GM12872 (cell line): ENCODE measurements at regions not wholly inside any gene's neighbourhood (a gene's known extent, or its start where the extent isn't known, plus 50 kb on each side); places are given as distances from the start of the nearest gene placed in this dataset.

Source experiments
- CTCF ChIP-seq: IDR thresholded peaks from 3 replicates; pipeline ENCODE4 v1.5.1; 2011; ENCODE audit warnings: low read depth, mild to moderate bottlenecking, low read length, moderate library complexity; ENCODE audit not compliant: insufficient read depth

DNA sequence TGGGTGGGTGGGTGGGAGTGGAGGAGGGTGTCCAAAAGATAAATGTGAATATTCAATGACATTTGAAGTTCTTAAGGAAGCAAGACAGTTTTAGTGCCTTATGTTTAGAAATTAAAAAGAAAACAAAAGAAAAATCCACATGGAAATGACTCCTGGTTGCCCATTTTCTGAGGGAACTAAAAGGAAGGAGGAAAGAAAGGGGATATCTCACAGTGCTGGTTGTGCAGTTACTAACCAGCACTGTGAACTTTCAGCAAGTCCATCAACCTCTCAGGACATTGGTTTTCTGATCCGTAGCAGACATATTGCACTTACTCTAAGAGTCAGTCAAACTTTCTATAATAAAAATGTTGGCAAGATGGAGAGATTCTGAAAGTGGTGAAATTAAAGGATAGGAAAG lies 431.0 kb upstream of the CLINT1 start:
- TF ChIP-seq CTCF, result no peak

GRCh38 chr5:158288272-158288657 lies 429.3 kb upstream of the CLINT1 start:
- no peak for TF ChIP-seq CTCF

DNA sequence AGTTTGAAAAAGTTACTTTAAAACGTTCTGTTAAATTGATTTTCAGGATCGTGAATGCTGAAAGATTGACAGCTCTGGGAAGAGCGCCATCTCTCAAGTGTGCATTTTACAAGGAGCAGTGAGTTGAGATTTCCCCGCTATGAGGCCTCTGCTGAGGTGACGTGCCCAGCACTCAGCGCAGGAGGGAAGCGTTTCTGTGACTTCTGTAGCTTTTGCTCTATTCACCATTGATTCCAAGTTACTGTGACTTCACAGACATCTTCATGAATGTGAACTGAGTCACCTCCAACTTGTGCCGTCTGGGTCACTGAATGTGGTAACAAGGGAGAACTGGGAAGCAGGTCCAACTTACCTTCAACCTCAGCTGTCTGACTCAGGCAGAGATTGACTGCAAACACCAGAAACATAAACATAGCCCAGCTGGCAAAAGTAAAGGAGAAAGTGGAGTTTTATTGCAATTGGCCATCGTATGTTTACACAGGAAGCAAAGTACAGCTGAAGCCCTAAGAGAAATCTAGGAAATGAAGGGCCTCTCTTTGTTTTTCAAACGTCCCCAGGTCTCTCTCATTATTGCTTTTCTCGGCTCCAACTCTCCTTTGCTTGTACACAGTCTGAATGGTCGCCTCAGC lies 428.8 kb upstream of the CLINT1 start:
- no peak for TF ChIP-seq CTCF

- TF ChIP-seq CTCF, result no peak
These were observed 427.9 kb upstream of the CLINT1 start for GRCh38 chr5:158286827-158287226.

DNA sequence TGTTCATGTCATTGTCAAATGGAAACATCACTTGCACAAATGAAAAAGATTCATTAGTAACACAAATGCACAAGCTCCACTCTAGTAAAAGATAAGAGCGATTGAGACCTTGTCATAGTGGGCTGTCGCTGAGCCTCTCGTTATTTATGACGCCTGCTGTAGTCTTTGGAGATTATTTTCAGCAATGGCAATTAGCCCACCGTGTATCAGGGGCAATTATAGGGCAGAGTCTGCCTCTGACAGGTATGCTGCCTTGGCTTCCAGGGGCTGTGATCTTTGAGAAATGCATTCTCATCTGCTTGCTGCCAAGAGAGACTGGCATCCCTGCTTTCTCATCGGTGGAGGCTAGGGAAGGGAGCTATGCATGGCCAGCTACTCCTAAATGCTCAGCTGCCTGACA lies 426.8 kb upstream of the CLINT1 start:
- TF ChIP-seq CTCF, result no peak

DNA sequence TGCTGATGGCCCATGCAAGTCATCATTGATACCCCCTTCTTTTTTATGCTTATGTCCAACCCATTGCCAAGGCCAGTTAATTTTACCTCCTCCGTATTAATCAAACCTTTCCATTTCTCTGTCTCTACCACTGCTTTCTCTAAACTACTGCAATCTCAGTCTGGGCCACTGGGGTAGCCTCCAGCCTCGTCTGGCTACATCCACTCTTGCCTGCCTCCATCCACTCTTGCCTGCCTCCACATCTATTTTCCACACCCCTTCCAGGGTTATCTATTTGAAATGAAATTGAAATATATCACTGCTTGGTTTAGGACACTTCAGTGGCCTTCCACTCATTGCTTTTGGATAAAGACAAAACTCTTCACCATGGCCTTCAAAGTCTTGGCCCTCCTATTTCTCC lies 425.3 kb upstream of the CLINT1 start:
- no peak for TF ChIP-seq CTCF

GRCh38 chr5:158283397-158283796 lies 424.5 kb upstream of the CLINT1 start:
- TF ChIP-seq CTCF, result no peak
